PC-9 (cell line): ENCODE measurements at regions not wholly inside any gene's neighbourhood (a gene's known extent, or its start where the extent isn't known, plus 50 kb on each side); places are given as distances from the start of the nearest gene placed in this dataset.

Experiments
- BruUV-seq: library from RNA; stranded (reverse); fragments of 400-500 nt; replicated peaks from 2 replicates; lab custom pipeline; 2021; lab: Mats Ljungman, UMichigan
- CTCF ChIA-PET: fragments of 300-600 bp; sonication (Branson Sonifier 250); formaldehyde crosslinking; loops from one replicate; lab custom pipeline; 2022; ENCODE audit warnings: antibody characterized with exemption; lab: Charles Lee
- POLR2A ChIA-PET: fragments of 300-600 bp; sonication (Branson Sonifier 250); formaldehyde crosslinking; loops from one replicate; lab custom pipeline; 2022; ENCODE audit warnings: antibody characterized with exemption; ENCODE audit not compliant: unreplicated experiment; lab: Charles Lee
- DNase-seq, 2 experiments: peaks; one replicate each; pipeline versions ENCODE4 v3.0.0 to v3.0.0-alpha.2; 2015 to 2022; ENCODE audit warnings: mixed read lengths in 1 of 2
- H2AFZ ChIP-seq: fragments of 200-600 bp; sonication (generic); 2 replicates; pipeline ENCODE4 v1.8.1; 2017; ENCODE audit warnings: antibody characterized with exemption
- H3F3A ChIP-seq: fragments of 200-600 bp; sonication (generic); 2 replicates; pipeline ENCODE4 v1.8.1; 2017; ENCODE audit warnings: antibody characterized with exemption, mild to moderate bottlenecking, low read depth; ENCODE audit not compliant: insufficient read depth
- H3K27ac ChIP-seq: fragments of 200-600 bp; sonication (generic); 2 replicates; pipeline ENCODE4 v1.6.1; 2016; ENCODE audit warnings: mixed run types
- H3K27me3 ChIP-seq: fragments of 200-600 bp; sonication (generic); 2 replicates; pipeline ENCODE4 v1.6.1; 2016; ENCODE audit warnings: low read depth, mixed run types; ENCODE audit not compliant: insufficient read depth
- H3K36me3 ChIP-seq: fragments of 200-600 bp; sonication (generic); 2 replicates; pipeline ENCODE4 v1.6.1; 2016; ENCODE audit warnings: low read depth, mixed run types
- H3K4me1 ChIP-seq: fragments of 200-600 bp; sonication (generic); replicated peaks from 2 replicates; pipeline ENCODE4 v1.6.1; 2016; ENCODE audit warnings: mixed run types; ENCODE audit not compliant: insufficient read depth
- H3K4me2 ChIP-seq: fragments of 200-600 bp; sonication (generic); 2 replicates; pipeline ENCODE4 v1.6.1; 2017; ENCODE audit warnings: mixed run types
- H3K4me3 ChIP-seq: fragments of 200-600 bp; sonication (generic); 2 replicates; pipeline ENCODE4 v1.6.1; 2016; ENCODE audit warnings: mixed run types
- H3K79me2 ChIP-seq: fragments of 200-600 bp; sonication (generic); 2 replicates; pipeline ENCODE4 v1.6.1; 2017; ENCODE audit warnings: low read depth, mixed run types
- H3K9me2 ChIP-seq: fragments of 200-600 bp; sonication (generic); 2 replicates; pipeline ENCODE4 v1.8.1; 2017; ENCODE audit warnings: mild to moderate bottlenecking; ENCODE audit not compliant: insufficient read depth
- H3K9me3 ChIP-seq: fragments of 200-600 bp; sonication (generic); 2 replicates; pipeline ENCODE4 v1.8.1; 2016; ENCODE audit warnings: low read depth; ENCODE audit not compliant: insufficient read depth
- H4K20me1 ChIP-seq: fragments of 200-600 bp; sonication (generic); 2 replicates; pipeline ENCODE4 v1.8.1; 2017; ENCODE audit not compliant: insufficient read depth
- CTCF ChIP-seq: fragments of 200-600 bp; sonication (generic); conservative IDR thresholded peaks from 2 replicates; pipeline ENCODE4 v1.6.1; 2017; ENCODE audit warnings: mixed run types, antibody characterized with exemption, mild to moderate bottlenecking, moderate library complexity
- EZH2 ChIP-seq: fragments of 200-600 bp; sonication (generic); IDR thresholded peaks from 2 replicates; pipeline ENCODE4 v1.8.0; 2017; ENCODE audit warnings: antibody characterized with exemption, low read depth
- intact Hi-C: fragments of 100-400 bp; cut with micrococcal nuclease; formaldehyde crosslinking; loops from one replicate; pipeline ENCODE4 v1.10.0; 2022; ENCODE audit not compliant: unreplicated experiment

- Histone ChIP-seq H3F3A (no peaks in the 10 kb centered on the region), H4K20me1 (no peaks in the 10 kb centered on the region; the same call in 1 of the 2 replicates), H3K9me2 (no peaks in the 10 kb centered on the region), H2AFZ (no peak overlapping the region), H3K27me3 (no peaks in the 10 kb centered on the region), H3K4me2 (no peak overlapping the region), H3K79me2 (no peaks in the 10 kb centered on the region), H3K4me3 (no peak overlapping the region), H3K4me1 (no peaks in the 10 kb centered on the region), H3K36me3 (no peaks in the 10 kb centered on the region), H3K27ac (no peak overlapping the region), H3K9me3 (no peaks in the 10 kb centered on the region)
- POLR2A ChIA-PET, result no interaction called here
- no peak for DNase-seq
- CTCF ChIA-PET, result no interaction called here
- TF ChIP-seq CTCF (no peak), EZH2 (no peak)
- BruUV-seq, result no TSS peak
- intact Hi-C loops, result no loop called here
These were observed 636.7 kb upstream of the ID2 start for GRCh38 chr2:8045081-8045614.

GRCh38 chr2:8046849-8047248 lies 635.0 kb upstream of the ID2 start:
- TF ChIP-seq CTCF (no peak), EZH2 (no peak)
- Histone ChIP-seq H3F3A (no peaks in the 10 kb centered on the region), H3K27me3 (no peaks in the 10 kb centered on the region), H3K4me2 (no peak overlapping the region), H3K27ac (no peak overlapping the region), H3K36me3 (no peaks in the 10 kb centered on the region), H3K4me3 (no peak overlapping the region), H3K9me3 (no peaks in the 10 kb centered on the region), H4K20me1 (no peaks in the 10 kb centered on the region; the same call in 1 of the 2 replicates), H3K79me2 (no peaks in the 10 kb centered on the region), H3K4me1 (no peaks in the 10 kb centered on the region), H3K9me2 (no peaks in the 10 kb centered on the region), H2AFZ (no peak overlapping the region)
- intact Hi-C loops, result no loop called here
- no peak for DNase-seq
- BruUV-seq, result no TSS peak
- ChIA-PET CTCF (no interaction called here), POLR2A (no interaction called here)

- ChIA-PET CTCF (no interaction called here), POLR2A (no interaction called here)
- Histone ChIP-seq H3K27me3 (no peaks in the 10 kb centered on the region), H3K4me1 (no peaks in the 10 kb centered on the region), H3K4me2 (no peak overlapping the region), H2AFZ (no peak overlapping the region), H3K9me2 (no peaks in the 10 kb centered on the region), H4K20me1 (no peaks in the 10 kb centered on the region), H3K27ac (no peak overlapping the region), H3K9me3 (no peaks in the 10 kb centered on the region), H3K36me3 (no peaks in the 10 kb centered on the region), H3F3A (no peaks in the 10 kb centered on the region), H3K79me2 (no peaks in the 10 kb centered on the region), H3K4me3 (no peak overlapping the region)
- BruUV-seq, result no TSS peak
- TF ChIP-seq EZH2 (no peak), CTCF (no peak)
- intact Hi-C loops, result no loop called here
- DNase-seq, result no peak
These were observed 632.7 kb upstream of the ID2 start for GRCh38 chr2:8049176-8049575.
